ACHN (cell line): ENCODE measurements at regions not wholly inside any gene's neighbourhood (a gene's known extent, or its start where the extent isn't known, plus 50 kb on each side); places are given as distances from the start of the nearest gene placed in this dataset.

ENCODE experiments used
- DNase-seq: peaks from one replicate; pipeline ENCODE4 v3.0.0-alpha.2; 2015
- in situ Hi-C: cut with HindIII; loops from 2 replicates; pipeline ENCODE4 v1.10.0; 2017; ENCODE audit warnings: low sequenced_read_pairs, low pct_ligation_motif_present, low pct_unique_long_range_greater_than_20kb

GRCh38 chr18:34608064-34608463 is 102.0 kb upstream of the DTNA start:
- DNase-seq, result no peak
- in situ Hi-C loops, result no loop called here

- in situ Hi-C loops, result no loop called here
- no peak for DNase-seq
Measured at GRCh38 chr18:34609986-34610648, 100.0 kb upstream of the DTNA start.

DNA sequence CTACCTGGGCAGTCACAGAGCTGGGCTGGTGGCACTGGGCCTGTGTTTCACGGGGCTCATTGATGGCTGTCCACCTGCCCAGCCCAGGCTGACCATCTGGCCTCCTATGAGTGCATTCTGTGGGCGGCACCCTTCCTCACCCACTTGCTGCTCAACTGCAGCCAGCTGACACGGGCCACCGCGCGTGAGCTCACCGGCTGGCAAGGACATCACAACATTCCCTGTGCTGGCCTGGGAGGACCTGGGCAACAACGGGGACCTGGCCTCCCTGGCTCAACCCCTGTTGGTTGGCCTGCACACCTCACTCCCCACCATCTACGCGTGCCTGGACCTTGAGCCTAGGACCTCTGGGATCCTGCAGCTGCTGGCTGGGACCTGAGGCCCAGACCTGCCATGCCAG is 98.2 kb upstream of the DTNA start:
- no peak for DNase-seq
- in situ Hi-C loops, result no loop called here

DNA sequence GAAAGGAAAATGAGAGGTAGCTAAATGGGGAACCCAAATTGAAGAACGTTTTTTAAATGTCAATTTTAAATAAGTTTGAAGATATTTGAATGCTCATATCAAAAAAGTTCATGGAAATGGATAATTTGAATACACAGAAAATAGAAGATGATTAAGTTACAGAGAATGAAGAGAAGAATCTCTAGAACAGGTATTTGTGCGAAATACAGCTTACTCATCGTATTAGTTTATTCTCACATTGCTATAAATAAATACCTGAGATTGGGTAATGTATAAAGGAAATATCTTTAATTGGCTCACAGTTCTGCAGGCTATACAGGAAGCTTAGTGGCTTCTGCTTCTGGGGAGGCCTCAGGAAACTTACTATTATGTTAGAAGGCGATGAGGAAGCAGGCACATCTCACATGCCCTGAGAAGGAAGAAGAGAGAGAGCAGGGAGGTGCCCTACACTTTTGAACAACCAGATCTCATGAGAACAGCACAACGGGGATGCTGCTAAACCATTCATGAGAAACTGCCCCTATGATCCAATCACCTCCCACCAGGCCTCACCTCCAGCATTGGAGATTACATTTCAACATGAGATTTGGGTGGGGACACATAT is 89.7 kb upstream of the DTNA start:
- in situ Hi-C loops, result no loop called here
- no peak for DNase-seq

DNA sequence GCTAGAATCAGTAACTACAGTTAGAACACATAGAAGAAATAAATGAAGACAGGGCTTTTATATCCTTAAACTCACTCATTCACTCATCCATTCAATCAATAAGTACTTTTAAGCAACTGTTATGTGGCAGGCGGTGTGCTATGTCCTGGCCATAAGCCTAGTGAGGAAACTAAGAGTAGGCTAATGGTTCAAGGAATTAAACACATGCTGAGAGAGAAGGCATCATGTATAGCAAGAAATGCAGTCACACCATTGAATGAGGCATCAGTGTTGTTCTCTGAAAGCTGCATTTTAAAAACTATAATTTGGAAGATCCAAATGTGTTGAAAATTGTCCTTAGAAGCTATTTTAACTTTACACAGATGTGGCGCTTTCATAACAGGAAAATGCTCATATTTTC is 86.5 kb upstream of the DTNA start:
- in situ Hi-C loops, result no loop called here

DNA sequence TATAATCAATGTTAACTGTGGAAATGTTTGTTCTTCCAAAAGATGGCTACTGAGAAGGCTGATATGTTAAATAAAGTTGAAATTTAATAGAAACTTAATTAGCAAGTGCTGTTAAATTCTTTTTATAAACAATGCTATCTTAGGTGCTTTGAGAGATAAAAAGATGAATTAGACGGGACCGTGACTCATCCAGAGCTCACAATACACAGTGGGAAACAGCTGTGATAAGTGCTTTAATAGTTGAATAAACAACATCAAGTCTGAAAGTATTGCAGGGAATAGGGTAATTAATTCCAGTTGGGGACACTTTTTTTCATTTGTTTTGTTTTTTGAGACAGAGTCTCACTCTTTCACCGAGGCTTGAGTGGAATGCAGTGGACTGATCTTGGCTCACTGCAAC is 85.5 kb upstream of the DTNA start:
- in situ Hi-C loops, result no loop called here

More for the DNA sequence above, 86.5 kb upstream of the DTNA start:
- no peak for DNase-seq

GRCh38 chr18:34626404-34627136 is 83.5 kb upstream of the DTNA start:
- in situ Hi-C loops, result no loop called here
- no peak for DNase-seq

More for the DNA sequence above, 85.5 kb upstream of the DTNA start:
- DNase-seq, result no peak

GRCh38 chr18:34627137-34627920 is 82.8 kb upstream of the DTNA start:
- in situ Hi-C loops, result no loop called here
- DNase-seq, result no peak

- DNase-seq, result no peak
- in situ Hi-C loops, result no loop called here
Measured at GRCh38 chr18:34631093-34631966, 78.8 kb upstream of the DTNA start.

DNA sequence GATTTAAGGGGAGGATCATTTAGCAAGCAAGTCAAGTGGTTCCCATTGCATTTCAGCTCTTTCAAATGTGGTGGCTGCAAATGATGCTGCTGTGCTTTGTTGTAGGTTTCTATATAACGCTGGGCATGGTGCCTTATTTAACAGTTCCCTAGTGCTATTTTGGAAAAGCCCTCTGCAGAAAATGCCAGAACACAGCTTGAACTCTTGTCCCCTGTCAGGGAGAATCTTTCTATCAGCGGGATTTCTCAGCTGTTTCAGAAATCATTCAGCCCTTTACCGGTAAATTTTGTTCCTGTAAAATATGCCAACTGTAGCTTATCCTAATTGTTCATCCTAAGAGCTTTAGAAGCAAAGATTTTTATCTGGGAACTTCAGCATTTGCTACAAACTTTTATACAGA is 77.8 kb upstream of the DTNA start:
- no peak for DNase-seq
- in situ Hi-C loops, result no loop called here

- in situ Hi-C loops, result no loop called here
- no peak for DNase-seq
Measured at GRCh38 chr18:34633368-34633767, 76.7 kb upstream of the DTNA start.

DNA sequence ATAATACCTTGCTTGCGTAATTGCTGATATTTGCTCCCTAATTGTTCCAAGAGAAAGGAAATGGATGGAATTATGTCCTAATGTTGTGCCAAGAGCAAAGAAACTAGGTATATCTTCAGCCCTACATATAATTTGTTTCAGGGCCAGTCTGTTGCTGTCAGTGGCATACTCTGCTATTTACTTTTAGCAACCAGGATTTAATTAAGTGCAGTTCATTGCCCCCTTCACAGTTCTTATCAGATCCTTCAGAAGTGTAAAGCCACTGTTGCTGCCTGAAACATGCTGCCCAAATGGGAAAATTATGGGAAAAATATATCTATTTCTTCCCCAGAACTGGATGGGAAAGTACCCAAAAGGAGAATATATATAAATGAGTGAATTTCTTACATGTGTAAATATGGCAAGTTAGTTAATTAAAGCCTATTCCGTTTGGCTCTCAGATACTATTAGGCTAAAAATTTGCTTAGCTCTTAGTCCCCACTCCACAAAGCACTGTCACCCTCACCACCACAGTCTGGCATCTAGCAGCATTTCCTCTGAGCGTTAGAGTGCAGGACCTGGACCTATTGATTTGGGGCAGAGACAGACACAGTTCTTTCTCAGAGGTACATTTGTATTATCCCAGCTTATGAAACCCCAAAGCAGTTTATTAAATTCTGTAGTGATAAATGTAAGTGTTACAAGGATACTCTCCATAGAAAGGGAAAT is 72.8 kb upstream of the DTNA start:
- in situ Hi-C loops, result no loop called here
- DNase-seq, result no peak

- no peak for DNase-seq
- in situ Hi-C loops, result no loop called here
Measured at GRCh38 chr18:34639687-34640086, 70.4 kb upstream of the DTNA start.

DNA sequence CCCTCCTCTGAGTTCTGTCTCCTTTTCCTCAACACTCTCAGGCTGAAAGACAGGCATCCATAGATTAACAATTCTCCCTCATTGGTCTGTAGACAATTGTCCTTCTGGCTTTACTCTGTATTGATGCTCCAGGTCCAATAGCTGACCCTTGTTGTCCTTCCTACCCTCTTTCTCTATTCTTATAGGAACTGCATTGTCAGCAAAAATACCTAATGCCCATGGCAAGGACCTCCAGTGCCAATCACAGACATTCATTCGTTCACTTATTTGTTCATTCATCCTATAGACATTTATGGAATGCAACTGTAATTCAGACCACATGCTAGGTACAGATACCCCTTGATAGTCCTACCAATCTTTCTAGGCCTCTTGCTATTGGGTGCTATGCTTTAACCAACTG is 69.8 kb upstream of the DTNA start:
- in situ Hi-C loops, result no loop called here
- no peak for DNase-seq

DNA sequence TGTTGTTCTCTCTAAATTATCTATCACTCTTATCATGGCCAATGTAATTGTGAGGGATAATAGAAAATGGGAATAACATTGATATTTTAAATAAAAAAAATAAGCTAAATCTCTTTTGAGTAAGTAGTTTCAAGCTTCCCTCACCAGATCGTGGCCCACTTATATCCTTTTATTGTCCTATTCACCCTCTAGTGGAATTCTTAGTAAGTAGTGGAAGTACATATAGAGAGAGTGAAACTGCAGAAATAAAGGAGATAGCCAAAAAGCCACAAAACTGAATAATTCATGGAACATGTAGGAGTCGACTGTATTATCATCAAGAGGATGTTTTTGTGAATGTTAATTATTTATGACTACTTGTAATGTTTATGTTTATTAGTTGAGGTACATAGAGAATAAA is 66.1 kb upstream of the DTNA start:
- in situ Hi-C loops, result no loop called here
- DNase-seq, result no peak

GRCh38 chr18:34647251-34647650 is 62.8 kb upstream of the DTNA start:
- in situ Hi-C loops, result no loop called here
- DNase-seq, result no peak

DNA sequence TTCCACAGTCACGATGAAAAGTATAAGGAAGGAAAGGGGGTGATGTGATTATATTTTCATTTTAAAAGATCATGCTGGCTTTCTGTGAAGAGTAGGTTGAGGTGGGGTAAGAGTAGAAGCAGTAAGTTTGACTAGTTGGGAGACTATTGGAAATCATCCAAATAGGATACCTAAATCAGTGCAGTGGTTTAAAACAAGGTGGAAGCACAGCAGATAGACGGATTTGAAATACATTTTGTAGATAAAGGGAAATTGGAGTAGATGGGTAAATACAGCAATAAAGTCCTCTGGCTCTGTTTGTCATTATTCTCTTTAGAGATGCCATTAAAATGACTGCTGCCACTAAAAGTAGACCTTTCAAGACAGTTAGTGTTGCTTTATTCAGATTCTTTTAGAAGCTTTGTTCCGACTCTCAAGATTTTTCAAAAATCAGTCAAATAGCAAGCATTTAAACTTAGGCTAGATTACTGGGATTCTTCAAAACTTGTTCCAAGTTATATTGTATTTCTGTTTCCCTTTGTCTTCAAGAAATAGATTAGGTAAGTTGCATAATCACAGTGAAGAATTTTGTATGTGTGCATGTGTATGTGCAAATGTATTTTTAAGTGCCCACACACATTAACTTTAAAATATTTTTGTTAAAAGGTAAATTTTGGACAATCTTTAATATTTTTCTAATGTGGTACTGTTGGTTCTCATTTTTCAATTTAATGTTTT is 61.7 kb upstream of the DTNA start:
- no peak for DNase-seq
- in situ Hi-C loops, result no loop called here
